Activated naive CD4-positive, alpha-beta T cell treated with anti-CD3 and anti-CD28 coated beads for 36 hours (primary cell): ENCODE measurements at regions not wholly inside any gene's neighbourhood (a gene's known extent, or its start where the extent isn't known, plus 50 kb on each side); places are given as distances from the start of the nearest gene placed in this dataset.

Experiments
- CTCF ChIA-PET: fragments of 350-600 bp; sonication (Branson Sonifier 250); formaldehyde crosslinking; loops from one replicate; lab custom pipeline; 2021; ENCODE audit warnings: antibody characterized with exemption; lab: Charles Lee
- DNase-seq: peaks from one replicate; pipeline ENCODE4 v3.0.0-alpha.2; 2020
- H3K27ac Mint-ChIP-seq: one replicate; pipeline ENCODE4 v1.8.0; 2021; ENCODE audit warnings: mild to moderate bottlenecking, mixed read lengths
- H3K27me3 Mint-ChIP-seq: one replicate; pipeline ENCODE4 v1.8.0; 2021; ENCODE audit warnings: low read depth, mixed read lengths
- H3K36me3 Mint-ChIP-seq: one replicate; pipeline ENCODE4 v1.8.0; 2021; ENCODE audit warnings: low read depth, mixed read lengths
- H3K4me1 Mint-ChIP-seq: one replicate; pipeline ENCODE4 v1.8.0; 2021; ENCODE audit warnings: low read depth, mixed read lengths
- H3K4me3 Mint-ChIP-seq: one replicate; pipeline ENCODE4 v1.8.0; 2021; ENCODE audit warnings: mild to moderate bottlenecking, moderate library complexity, mixed read lengths
- H3K9me3 Mint-ChIP-seq: one replicate; pipeline ENCODE4 v1.8.0; 2021; ENCODE audit warnings: mixed read lengths
- intact Hi-C: fragments of 100-400 bp; cut with micrococcal nuclease; formaldehyde crosslinking; loops from one replicate; pipeline ENCODE4 v1.15.1; 2023

- Mint-ChIP-seq H3K36me3 (peaks cover 2% of the 10 kb centered on the region), H3K4me1 (no peaks in the 10 kb centered on the region), H3K27me3 (peaks cover 17% of the 10 kb centered on the region), H3K9me3 (peaks cover 13% of the 10 kb centered on the region), H3K27ac (no peak overlapping the region), H3K4me3 (no peak overlapping the region)
- no peak for DNase-seq
- intact Hi-C loops, result no loop called here
- CTCF ChIA-PET, result no interaction called here
These were observed 151.2 kb upstream of the RFLNA start for GRCh38 chr12:124143726-124144125.

- CTCF ChIA-PET, result no interaction called here
- Mint-ChIP-seq H3K4me1 (no peaks in the 10 kb centered on the region), H3K9me3 (peaks cover 13% of the 10 kb centered on the region), H3K36me3 (peaks cover 2% of the 10 kb centered on the region), H3K4me3 (no peak overlapping the region), H3K27me3 (peaks cover 17% of the 10 kb centered on the region), H3K27ac (no peak overlapping the region)
- DNase-seq, result no peak
- intact Hi-C loops, result no loop called here
These were observed 150.2 kb upstream of the RFLNA start for GRCh38 chr12:124144531-124145194.

- no peaks in the 10 kb centered on the region for H3K4me1 Mint-ChIP-seq
- H3K9me3 Mint-ChIP-seq, result peaks cover 13% of the 10 kb centered on the region
- H3K4me3 Mint-ChIP-seq, result no peak overlapping the region
- intact Hi-C loops, result no loop called here
- no peak for DNase-seq
- CTCF ChIA-PET, result interaction anchor here (0.7 kb wide), 1 partner anchor 111 kb away, joined by 3 read pairs; no protein-coding TSS in a partner anchor
- H3K27me3 Mint-ChIP-seq, result peaks cover 4% of the 10 kb centered on the region
- no peak overlapping the region for H3K27ac Mint-ChIP-seq
- peaks cover 2% of the 10 kb centered on the region for H3K36me3 Mint-ChIP-seq
These were observed 147.9 kb upstream of the RFLNA start for GRCh38 chr12:124147027-124147426.

- H3K27ac Mint-ChIP-seq, result no peak overlapping the region
- no peaks in the 10 kb centered on the region for H3K4me1 Mint-ChIP-seq
- intact Hi-C loops, result no loop called here
- H3K27me3 Mint-ChIP-seq, result peaks cover 4% of the 10 kb centered on the region
- H3K9me3 Mint-ChIP-seq, result peaks cover 9% of the 10 kb centered on the region
- DNase-seq, result no peak
- CTCF ChIA-PET, result interaction anchor here (0.7 kb wide), 1 partner anchor 111 kb away, joined by 3 read pairs; no protein-coding TSS in a partner anchor
- H3K36me3 Mint-ChIP-seq, result peaks cover 1% of the 10 kb centered on the region
- no peak overlapping the region for H3K4me3 Mint-ChIP-seq
These were observed 147.3 kb upstream of the RFLNA start for GRCh38 chr12:124147575-124147974.

GRCh38 chr12:124148481-124149273 lies 146.2 kb upstream of the RFLNA start:
- intact Hi-C loops, result no loop called here
- H3K4me3 Mint-ChIP-seq, result no peak overlapping the region
- H3K27me3 Mint-ChIP-seq, result peaks cover 4% of the 10 kb centered on the region
- H3K27ac Mint-ChIP-seq, result no peak overlapping the region
- CTCF ChIA-PET, result interaction anchor here (0.6 kb wide), 1 partner anchor 105 kb away, joined by 3 read pairs; no protein-coding TSS in a partner anchor
- H3K9me3 Mint-ChIP-seq, result no peaks in the 10 kb centered on the region
- H3K4me1 Mint-ChIP-seq, result no peaks in the 10 kb centered on the region
- no peaks in the 10 kb centered on the region for H3K36me3 Mint-ChIP-seq
- no peak for DNase-seq

GRCh38 chr12:124149287-124149686 lies 145.6 kb upstream of the RFLNA start:
- H3K36me3 Mint-ChIP-seq, result no peaks in the 10 kb centered on the region
- DNase-seq, result no peak
- H3K27ac Mint-ChIP-seq, result no peak overlapping the region
- intact Hi-C loops, result no loop called here
- H3K4me3 Mint-ChIP-seq, result no peak overlapping the region
- CTCF ChIA-PET, result interaction anchor here (0.6 kb wide), 1 partner anchor 106 kb away, joined by 3 read pairs; no protein-coding TSS in a partner anchor
- H3K9me3 Mint-ChIP-seq, result no peaks in the 10 kb centered on the region
- H3K27me3 Mint-ChIP-seq, result peaks cover 4% of the 10 kb centered on the region
- no peaks in the 10 kb centered on the region for H3K4me1 Mint-ChIP-seq

GRCh38 chr12:124150168-124150567 lies 144.7 kb upstream of the RFLNA start:
- H3K27me3 Mint-ChIP-seq, result peaks cover 4% of the 10 kb centered on the region
- no peak overlapping the region for H3K4me3 Mint-ChIP-seq
- DNase-seq, result no peak
- no peak overlapping the region for H3K27ac Mint-ChIP-seq
- intact Hi-C loops, result no loop called here
- no peaks in the 10 kb centered on the region for H3K9me3 Mint-ChIP-seq
- CTCF ChIA-PET, result no interaction called here
- H3K4me1 Mint-ChIP-seq, result no peaks in the 10 kb centered on the region
- H3K36me3 Mint-ChIP-seq, result no peaks in the 10 kb centered on the region

GRCh38 chr12:124151583-124151982 lies 143.3 kb upstream of the RFLNA start:
- H3K27ac Mint-ChIP-seq, result no peak overlapping the region
- no peaks in the 10 kb centered on the region for H3K4me1 Mint-ChIP-seq
- no peaks in the 10 kb centered on the region for H3K9me3 Mint-ChIP-seq
- intact Hi-C loops, result no loop called here
- CTCF ChIA-PET, result no interaction called here
- no peaks in the 10 kb centered on the region for H3K27me3 Mint-ChIP-seq
- H3K36me3 Mint-ChIP-seq, result no peaks in the 10 kb centered on the region
- no peak for DNase-seq
- H3K4me3 Mint-ChIP-seq, result no peak overlapping the region

- no peaks in the 10 kb centered on the region for H3K4me1 Mint-ChIP-seq
- no peak for DNase-seq
- no peaks in the 10 kb centered on the region for H3K9me3 Mint-ChIP-seq
- intact Hi-C loops, result no loop called here
- no peak overlapping the region for H3K27ac Mint-ChIP-seq
- H3K36me3 Mint-ChIP-seq, result no peaks in the 10 kb centered on the region
- CTCF ChIA-PET, result no interaction called here
- no peak overlapping the region for H3K4me3 Mint-ChIP-seq
- H3K27me3 Mint-ChIP-seq, result no peaks in the 10 kb centered on the region
These were observed 142.2 kb upstream of the RFLNA start for GRCh38 chr12:124152731-124153130.

GRCh38 chr12:124153392-124153791 lies 141.5 kb upstream of the RFLNA start:
- Mint-ChIP-seq H3K9me3 (no peaks in the 10 kb centered on the region), H3K4me1 (no peaks in the 10 kb centered on the region), H3K27ac (no peak overlapping the region), H3K36me3 (no peaks in the 10 kb centered on the region), H3K4me3 (no peak overlapping the region), H3K27me3 (no peaks in the 10 kb centered on the region)
- intact Hi-C loops, result no loop called here
- DNase-seq, result no peak
- CTCF ChIA-PET, result no interaction called here

GRCh38 chr12:124157406-124157805 lies 137.5 kb upstream of the RFLNA start:
- Mint-ChIP-seq H3K27ac (no peak overlapping the region), H3K27me3 (no peaks in the 10 kb centered on the region), H3K9me3 (no peaks in the 10 kb centered on the region), H3K36me3 (no peaks in the 10 kb centered on the region), H3K4me1 (no peaks in the 10 kb centered on the region), H3K4me3 (no peak overlapping the region)
- CTCF ChIA-PET, result interaction anchor here (1.2 to 1.6 kb wide), 2 partner anchors 125 to 608 kb away, joined by 3 read pairs; no protein-coding TSS in a partner anchor
- intact Hi-C loops, result no loop called here
- DNase-seq, result no peak

GRCh38 chr12:124159655-124160054 lies 135.2 kb upstream of the RFLNA start:
- CTCF ChIA-PET, result no interaction called here
- Mint-ChIP-seq H3K27me3 (no peaks in the 10 kb centered on the region), H3K36me3 (no peaks in the 10 kb centered on the region), H3K9me3 (no peaks in the 10 kb centered on the region), H3K4me1 (no peaks in the 10 kb centered on the region), H3K4me3 (no peak overlapping the region), H3K27ac (no peak overlapping the region)
- no peak for DNase-seq
- intact Hi-C loops, result no loop called here
